ENCODE measurements at regions not wholly inside any gene's neighbourhood (a gene's known extent, or its start where the extent isn't known, plus 50 kb on each side); places are given as distances from the start of the nearest gene placed in this dataset.

DNA sequence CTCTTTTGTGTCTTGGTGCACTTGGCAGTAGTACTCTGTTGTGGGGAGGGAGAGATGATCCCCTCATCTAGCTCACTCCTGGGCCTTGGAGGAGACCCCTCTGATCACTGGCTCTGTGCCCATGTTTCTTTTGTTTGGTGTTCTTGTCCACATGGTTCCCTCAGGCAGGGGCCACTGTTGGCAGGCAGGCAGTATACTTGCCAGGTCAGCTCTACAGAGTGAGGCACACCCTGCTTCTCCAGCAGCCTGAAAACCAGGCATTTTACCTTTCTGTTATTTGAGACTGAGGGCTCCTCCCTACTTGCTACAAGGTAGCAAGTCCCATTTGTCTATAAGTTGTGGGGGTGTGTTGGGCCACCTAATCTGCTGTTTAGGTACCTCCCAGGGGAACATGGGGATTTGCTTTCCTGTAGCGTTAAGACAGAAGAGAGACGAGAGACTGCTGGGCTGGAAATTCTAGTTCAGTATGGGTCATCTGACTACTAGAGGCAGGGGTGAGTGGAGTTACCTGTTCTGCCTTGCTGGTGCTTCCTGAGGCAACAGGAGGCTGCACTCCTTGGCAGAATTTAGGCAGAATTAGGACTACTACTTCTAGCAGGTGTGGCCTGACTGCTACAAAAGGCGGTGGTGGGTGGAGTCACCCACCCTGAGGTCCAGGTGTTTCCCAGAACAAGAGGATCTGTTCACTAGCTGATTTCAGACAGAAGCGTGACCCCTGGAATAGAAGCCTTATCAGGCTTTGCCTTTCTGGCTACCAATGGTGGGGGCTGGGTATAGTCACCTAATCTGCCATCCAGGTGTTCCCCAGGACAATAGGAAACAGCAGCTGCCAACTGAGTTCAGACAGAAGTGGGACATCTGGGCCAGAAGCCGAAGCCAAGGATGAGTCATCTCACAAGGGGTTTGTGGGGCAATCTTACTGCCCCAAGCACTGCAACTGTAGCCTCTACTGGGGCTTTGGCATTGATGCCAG lies 843.0 kb upstream of the ATXN8OS start:
- TF ChIP-seq GABPA (IDR thresholded peaks at IDR 0.05; ENCODE audit: low read depth): no peak
- TF ChIP-seq, protein P1, sequence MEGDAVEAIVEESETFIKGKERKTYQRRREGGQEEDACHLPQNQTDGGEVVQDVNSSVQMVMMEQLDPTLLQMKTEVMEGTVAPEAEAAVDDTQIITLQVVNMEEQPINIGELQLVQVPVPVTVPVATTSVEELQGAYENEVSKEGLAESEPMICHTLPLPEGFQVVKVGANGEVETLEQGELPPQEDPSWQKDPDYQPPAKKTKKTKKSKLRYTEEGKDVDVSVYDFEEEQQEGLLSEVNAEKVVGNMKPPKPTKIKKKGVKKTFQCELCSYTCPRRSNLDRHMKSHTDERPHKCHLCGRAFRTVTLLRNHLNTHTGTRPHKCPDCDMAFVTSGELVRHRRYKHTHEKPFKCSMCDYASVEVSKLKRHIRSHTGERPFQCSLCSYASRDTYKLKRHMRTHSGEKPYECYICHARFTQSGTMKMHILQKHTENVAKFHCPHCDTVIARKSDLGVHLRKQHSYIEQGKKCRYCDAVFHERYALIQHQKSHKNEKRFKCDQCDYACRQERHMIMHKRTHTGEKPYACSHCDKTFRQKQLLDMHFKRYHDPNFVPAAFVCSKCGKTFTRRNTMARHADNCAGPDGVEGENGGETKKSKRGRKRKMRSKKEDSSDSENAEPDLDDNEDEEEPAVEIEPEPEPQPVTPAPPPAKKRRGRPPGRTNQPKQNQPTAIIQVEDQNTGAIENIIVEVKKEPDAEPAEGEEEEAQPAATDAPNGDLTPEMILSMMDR (IDR thresholded peaks at IDR 0.05; ENCODE audit: insufficient read depth, low read length): no peak
- TF ChIP-seq SPI1 (IDR thresholded peaks at IDR 0.05; ENCODE audit: borderline replicate concordance, low read depth): no peak
- TF ChIP-seq, protein P2, sequence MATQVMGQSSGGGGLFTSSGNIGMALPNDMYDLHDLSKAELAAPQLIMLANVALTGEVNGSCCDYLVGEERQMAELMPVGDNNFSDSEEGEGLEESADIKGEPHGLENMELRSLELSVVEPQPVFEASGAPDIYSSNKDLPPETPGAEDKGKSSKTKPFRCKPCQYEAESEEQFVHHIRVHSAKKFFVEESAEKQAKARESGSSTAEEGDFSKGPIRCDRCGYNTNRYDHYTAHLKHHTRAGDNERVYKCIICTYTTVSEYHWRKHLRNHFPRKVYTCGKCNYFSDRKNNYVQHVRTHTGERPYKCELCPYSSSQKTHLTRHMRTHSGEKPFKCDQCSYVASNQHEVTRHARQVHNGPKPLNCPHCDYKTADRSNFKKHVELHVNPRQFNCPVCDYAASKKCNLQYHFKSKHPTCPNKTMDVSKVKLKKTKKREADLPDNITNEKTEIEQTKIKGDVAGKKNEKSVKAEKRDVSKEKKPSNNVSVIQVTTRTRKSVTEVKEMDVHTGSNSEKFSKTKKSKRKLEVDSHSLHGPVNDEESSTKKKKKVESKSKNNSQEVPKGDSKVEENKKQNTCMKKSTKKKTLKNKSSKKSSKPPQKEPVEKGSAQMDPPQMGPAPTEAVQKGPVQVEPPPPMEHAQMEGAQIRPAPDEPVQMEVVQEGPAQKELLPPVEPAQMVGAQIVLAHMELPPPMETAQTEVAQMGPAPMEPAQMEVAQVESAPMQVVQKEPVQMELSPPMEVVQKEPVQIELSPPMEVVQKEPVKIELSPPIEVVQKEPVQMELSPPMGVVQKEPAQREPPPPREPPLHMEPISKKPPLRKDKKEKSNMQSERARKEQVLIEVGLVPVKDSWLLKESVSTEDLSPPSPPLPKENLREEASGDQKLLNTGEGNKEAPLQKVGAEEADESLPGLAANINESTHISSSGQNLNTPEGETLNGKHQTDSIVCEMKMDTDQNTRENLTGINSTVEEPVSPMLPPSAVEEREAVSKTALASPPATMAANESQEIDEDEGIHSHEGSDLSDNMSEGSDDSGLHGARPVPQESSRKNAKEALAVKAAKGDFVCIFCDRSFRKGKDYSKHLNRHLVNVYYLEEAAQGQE (IDR thresholded peaks at IDR 0.05; ENCODE audit: insufficient replicate concordance, low read depth): no peak
- no peak for TF ChIP-seq POLR2AphosphoS5 (IDR thresholded peaks at IDR 0.05; ENCODE audit: low read depth)
- H3K4me3 ChIP-seq (replicated peaks; ENCODE audit: insufficient read depth, low read length): no peak overlapping the region
- no peaks in the 10 kb centered on the region for H3K27me3 ChIP-seq (ENCODE audit: insufficient read depth, poor library complexity, severe bottlenecking)
- no peak overlapping the region for H3K27ac ChIP-seq (replicated peaks)
- no peak for DNase-seq (ENCODE audit: low read depth in 1 of 2, low spot score in 1 of 2)

DNA sequence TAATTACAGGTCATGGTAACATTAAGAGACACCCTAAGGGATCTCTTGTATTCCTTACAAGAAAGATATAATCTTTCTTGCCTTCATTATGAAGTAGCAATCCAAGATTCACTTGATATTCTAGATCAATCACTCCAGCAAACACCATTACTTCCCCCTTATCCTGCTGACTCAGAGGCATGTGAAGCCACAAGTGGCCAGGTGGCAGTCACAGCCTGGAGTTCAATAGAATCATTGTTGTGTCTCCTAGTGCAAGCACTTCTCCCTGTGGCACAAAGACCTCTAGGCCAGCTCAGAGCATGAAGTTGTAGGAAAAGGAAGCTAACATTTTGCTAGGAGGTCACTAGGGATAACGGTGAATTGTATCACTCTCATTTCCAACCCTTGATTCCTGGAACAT lies 864.3 kb upstream of the ATXN8OS start:
- H3K27ac ChIP-seq (replicated peaks): no peak overlapping the region
- DNase-seq (ENCODE audit: low read depth in 1 of 2, low spot score in 1 of 2): no peak
- no peaks in the 10 kb centered on the region for H3K27me3 ChIP-seq (ENCODE audit: insufficient read depth, poor library complexity, severe bottlenecking)
- H3K4me3 ChIP-seq (replicated peaks; ENCODE audit: insufficient read depth, low read length): no peak overlapping the region
- no peak for TF ChIP-seq POLR2AphosphoS5 (IDR thresholded peaks at IDR 0.05; ENCODE audit: low read depth)
- TF ChIP-seq, protein P1 (IDR thresholded peaks at IDR 0.05; ENCODE audit: insufficient read depth, low read length): no peak
- TF ChIP-seq, protein P2 (IDR thresholded peaks at IDR 0.05; ENCODE audit: insufficient replicate concordance, low read depth): no peak
- no peak for TF ChIP-seq SPI1 (IDR thresholded peaks at IDR 0.05; ENCODE audit: borderline replicate concordance, low read depth)
- TF ChIP-seq GABPA (IDR thresholded peaks at IDR 0.05; ENCODE audit: low read depth): no peak

DNA sequence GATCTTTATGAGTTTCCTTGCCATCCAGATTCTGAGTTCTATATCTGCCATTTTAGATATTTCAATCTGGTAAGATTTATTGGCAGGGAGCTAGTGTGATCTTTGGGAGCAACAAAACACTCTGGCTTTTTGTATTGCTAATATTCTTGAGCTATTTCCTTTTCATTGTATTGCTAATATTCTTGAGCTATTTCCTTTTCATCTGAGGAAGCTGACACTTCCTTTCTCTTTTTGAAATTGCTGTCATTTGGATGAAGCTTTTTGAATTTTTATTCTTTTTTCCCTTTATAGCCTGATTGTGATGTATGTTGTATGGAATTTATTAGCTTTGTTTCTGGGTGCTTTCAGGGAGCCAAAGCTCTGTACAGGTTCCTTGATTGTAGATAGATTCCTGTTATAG lies 873.5 kb upstream of the ATXN8OS start:
- DNase-seq (ENCODE audit: low read depth in 1 of 2, low spot score in 1 of 2): no peak
- no peak for TF ChIP-seq SPI1 (IDR thresholded peaks at IDR 0.05; ENCODE audit: borderline replicate concordance, low read depth)
- TF ChIP-seq, protein P2 (IDR thresholded peaks at IDR 0.05; ENCODE audit: insufficient replicate concordance, low read depth): no peak
- no peak for TF ChIP-seq GABPA (IDR thresholded peaks at IDR 0.05; ENCODE audit: low read depth)
- TF ChIP-seq POLR2AphosphoS5 (IDR thresholded peaks at IDR 0.05; ENCODE audit: low read depth): no peak
- TF ChIP-seq, protein P1 (IDR thresholded peaks at IDR 0.05; ENCODE audit: insufficient read depth, low read length): no peak
- no peaks in the 10 kb centered on the region for H3K27me3 ChIP-seq (ENCODE audit: insufficient read depth, poor library complexity, severe bottlenecking)
- no peak overlapping the region for H3K27ac ChIP-seq (replicated peaks)
- no peak overlapping the region for H3K4me3 ChIP-seq (replicated peaks; ENCODE audit: insufficient read depth, low read length)

All from HL-60 (cell line).